Ovary (tissue), 1 donor: ENCODE measurements at regions not wholly inside any gene's neighbourhood (a gene's known extent, or its start where the extent isn't known, plus 50 kb on each side); places are given as distances from the start of the nearest gene placed in this dataset.

Source experiments
- EP300 ChIP-seq: sonication (generic); formaldehyde crosslinking; IDR thresholded peaks from one replicate; pipeline ENCODE4 v1.6.1; 2017; ENCODE audit warnings: antibody characterized with exemption
- POLR2A ChIP-seq: fragments of 450-650 bp; IDR thresholded peaks from one replicate; pipeline ENCODE4 v1.6.1; 2017; ENCODE audit warnings: antibody characterized with exemption, mild to moderate bottlenecking, moderate library complexity

DNA sequence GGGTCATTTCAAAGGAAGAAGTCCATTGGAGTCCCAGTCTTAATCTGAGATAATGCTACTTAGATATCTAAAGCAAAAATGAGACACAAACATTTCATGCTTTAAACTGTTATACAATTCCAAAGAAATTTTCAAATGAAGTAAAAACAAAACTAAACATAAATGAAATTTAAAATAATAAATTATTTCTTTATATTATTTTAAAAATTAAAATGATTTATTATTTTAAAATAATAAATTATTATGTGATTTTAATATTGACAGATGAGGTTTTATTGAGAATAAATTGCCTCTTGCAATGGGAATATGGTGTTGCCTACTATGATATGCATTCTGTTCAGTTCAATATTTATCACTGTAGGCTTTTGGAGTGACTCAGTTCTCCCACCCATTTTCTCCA is 93.7 kb upstream of the BACH2 start:
- TF ChIP-seq POLR2A (no peak), EP300 (no peak)
